ENCODE measurements at regions not wholly inside any gene's neighbourhood (a gene's known extent, or its start where the extent isn't known, plus 50 kb on each side); places are given as distances from the start of the nearest gene placed in this dataset.

DNA sequence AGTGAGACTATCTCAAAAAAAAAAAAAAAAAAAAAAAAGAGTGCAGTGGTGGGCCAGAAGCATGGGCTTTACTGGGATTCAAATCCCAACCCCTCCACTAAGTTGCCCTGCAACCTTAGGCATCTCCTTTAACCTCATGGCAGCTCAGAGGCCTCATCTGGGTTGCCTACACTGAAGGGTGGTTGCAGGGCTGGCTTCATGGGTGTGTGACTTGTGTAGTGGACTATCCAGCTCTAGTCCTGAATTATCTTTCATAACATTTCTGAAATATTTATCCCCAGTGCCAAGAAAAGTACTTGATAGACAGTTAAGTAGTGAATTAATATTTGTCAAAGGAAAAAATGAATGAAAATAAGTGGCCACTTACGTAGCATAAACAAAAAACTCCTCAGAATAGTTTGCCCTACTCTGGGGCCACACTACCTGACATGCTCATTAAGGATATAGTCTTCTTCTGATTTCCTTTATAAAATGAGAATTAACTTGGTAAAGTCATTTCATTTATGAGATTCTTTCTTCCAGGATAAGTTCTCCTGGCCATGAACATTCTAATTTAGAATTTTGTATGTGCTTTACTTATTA, 116.0 kb upstream of the SYT13 start:
- TF ChIP-seq, protein P1, sequence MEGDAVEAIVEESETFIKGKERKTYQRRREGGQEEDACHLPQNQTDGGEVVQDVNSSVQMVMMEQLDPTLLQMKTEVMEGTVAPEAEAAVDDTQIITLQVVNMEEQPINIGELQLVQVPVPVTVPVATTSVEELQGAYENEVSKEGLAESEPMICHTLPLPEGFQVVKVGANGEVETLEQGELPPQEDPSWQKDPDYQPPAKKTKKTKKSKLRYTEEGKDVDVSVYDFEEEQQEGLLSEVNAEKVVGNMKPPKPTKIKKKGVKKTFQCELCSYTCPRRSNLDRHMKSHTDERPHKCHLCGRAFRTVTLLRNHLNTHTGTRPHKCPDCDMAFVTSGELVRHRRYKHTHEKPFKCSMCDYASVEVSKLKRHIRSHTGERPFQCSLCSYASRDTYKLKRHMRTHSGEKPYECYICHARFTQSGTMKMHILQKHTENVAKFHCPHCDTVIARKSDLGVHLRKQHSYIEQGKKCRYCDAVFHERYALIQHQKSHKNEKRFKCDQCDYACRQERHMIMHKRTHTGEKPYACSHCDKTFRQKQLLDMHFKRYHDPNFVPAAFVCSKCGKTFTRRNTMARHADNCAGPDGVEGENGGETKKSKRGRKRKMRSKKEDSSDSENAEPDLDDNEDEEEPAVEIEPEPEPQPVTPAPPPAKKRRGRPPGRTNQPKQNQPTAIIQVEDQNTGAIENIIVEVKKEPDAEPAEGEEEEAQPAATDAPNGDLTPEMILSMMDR (IDR thresholded peaks at IDR 0.05; ENCODE audit: control insufficient read depth, extremely low read depth, insufficient read depth) = no peak
- no peak overlapping the region for H3K4me3 ChIP-seq (ENCODE audit: low read depth, low read length)

DNA sequence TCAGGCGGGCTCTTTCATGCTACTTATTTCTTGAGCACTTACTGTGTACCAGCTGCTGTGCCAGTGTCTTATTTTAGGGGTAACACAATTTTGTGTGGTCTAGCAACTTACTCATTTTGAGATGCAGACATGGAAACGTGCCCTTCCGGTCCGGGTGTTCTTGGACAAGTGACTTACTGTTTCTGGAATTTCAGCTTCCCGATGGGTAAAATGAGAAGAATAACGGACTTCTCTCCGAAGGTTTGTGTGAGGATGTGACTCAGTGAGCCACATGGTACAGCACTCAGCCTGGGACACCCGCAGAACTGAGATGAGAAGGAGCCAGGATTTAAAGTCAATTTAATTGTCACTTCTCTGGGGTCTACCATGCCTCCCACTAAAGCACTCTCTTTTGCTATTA, 114.5 kb upstream of the SYT13 start:
- DNase-seq (ENCODE audit: low read depth) = no peak
- TF ChIP-seq, protein P1 (IDR thresholded peaks at IDR 0.05; ENCODE audit: control insufficient read depth, extremely low read depth, insufficient read depth) = no peak

More for the DNA sequence above, 116.0 kb upstream of the SYT13 start:
- DNase-seq (ENCODE audit: low read depth) = no peak

DNA sequence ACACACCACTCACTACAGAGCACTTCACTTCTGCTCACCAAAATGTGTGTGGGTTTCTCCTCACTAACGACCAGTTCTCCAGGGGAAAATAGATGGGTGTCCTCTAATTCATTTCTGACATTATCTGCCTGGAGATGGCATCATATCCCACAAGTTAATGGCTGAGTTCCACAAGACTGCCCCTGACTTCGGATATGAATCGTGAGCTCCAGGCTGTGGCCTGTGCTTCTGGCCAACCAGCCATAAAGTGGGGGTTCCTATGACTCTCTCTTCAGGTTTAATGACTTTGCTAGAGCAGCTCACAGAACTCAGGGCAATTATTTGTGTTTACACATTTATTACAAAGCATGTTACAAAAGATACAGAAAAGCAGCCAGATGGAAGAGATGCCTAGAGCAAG, 113.0 kb upstream of the SYT13 start:
- H3K4me3 ChIP-seq (ENCODE audit: low read depth, low read length) = no peak overlapping the region
- DNase-seq (ENCODE audit: low read depth) = no peak
- TF ChIP-seq, protein P1 (IDR thresholded peaks at IDR 0.05; ENCODE audit: control insufficient read depth, extremely low read depth, insufficient read depth) = no peak

More for the DNA sequence above, 114.5 kb upstream of the SYT13 start:
- H3K4me3 ChIP-seq (ENCODE audit: low read depth, low read length) = no peak overlapping the region

DNA sequence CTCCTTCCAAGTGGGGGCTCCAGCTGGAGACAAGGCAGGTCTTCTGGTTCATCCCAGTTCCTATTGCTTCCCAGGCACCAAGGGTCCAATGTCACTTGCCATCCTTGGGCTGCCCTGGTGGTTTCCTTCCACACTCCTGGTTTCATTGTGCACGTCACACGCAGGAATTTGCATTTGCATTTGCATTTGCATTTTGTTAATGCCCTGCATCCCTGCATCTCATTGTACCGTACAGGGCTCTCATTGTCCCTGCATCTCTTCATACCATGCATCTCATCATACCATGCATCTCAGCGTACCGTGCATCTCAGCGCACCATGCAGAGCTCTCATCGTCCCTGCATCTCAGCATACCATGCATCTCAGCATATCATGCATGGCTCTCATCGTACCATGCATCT, 112.2 kb upstream of the SYT13 start:
- DNase-seq (ENCODE audit: low read depth) = no peak
- TF ChIP-seq, protein P1 (IDR thresholded peaks at IDR 0.05; ENCODE audit: control insufficient read depth, extremely low read depth, insufficient read depth) = no peak

DNA sequence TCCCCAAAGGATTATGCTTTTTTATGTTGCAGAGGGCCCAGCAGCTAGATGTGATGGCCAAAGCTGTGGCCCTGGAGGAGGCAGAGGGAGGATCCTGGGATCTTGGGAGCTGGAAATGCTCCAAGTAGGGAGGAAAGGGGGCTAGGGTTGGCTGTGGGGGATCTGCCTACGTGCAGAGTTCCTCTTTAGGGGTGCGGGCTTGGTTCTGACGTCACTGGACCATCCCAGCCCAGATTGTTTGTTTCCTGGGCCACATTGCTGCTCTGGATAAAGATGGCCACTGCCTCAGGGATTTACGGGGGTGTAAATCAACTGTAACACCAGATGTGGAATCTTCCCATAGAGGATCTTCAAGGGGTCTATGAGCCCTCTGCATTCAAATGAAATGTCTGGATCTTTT, 110.3 kb upstream of the SYT13 start:
- no peak overlapping the region for H3K4me3 ChIP-seq (ENCODE audit: low read depth, low read length)
- TF ChIP-seq, protein P1 (IDR thresholded peaks at IDR 0.05; ENCODE audit: control insufficient read depth, extremely low read depth, insufficient read depth) = no peak
- no peak for DNase-seq (ENCODE audit: low read depth)

More for the DNA sequence above, 112.2 kb upstream of the SYT13 start:
- H3K4me3 ChIP-seq (ENCODE audit: low read depth, low read length) = no peak overlapping the region

DNA sequence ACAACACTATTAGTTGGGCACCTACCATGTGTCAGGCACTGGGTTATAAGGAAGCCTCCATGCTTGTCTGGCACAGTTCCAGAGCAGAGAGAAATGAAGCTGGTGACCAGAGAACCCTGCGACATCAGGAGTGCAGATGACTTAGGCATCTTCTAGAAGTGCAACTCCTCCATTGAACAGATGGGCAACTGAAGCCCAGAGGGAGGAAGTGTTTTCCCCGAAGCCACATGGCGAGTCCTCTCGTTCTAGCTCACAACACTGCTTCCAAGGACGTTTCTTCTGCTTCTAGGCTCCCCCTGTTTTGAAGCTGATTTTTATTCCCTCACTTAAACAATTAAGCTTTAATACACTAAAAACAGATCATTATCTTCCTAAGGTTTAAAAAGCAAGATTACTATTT, 109.8 kb upstream of the SYT13 start:
- H3K4me3 ChIP-seq (ENCODE audit: low read depth, low read length) = no peak overlapping the region
- DNase-seq (ENCODE audit: low read depth) = no peak
- TF ChIP-seq, protein P1 (IDR thresholded peaks at IDR 0.05; ENCODE audit: control insufficient read depth, extremely low read depth, insufficient read depth) = no peak

DNA sequence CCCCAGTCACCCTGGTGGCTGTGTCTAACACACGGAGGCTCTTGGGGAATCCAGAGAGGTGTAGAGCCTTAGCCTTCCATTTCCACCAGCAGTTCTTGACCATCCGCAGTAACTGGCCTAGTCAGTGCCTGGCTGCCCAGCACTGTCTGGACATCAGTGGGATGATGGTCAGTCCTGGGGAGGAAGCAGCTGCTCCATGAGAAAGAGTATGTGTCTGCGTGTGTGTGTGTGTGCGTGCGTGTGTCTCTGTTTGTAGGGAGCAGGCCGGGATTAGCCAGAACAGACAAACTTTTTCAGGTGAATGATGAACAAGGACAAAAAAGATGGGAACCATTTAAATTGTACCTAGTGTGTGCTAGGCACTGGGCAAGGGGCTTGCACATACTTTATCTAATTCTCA, 109.3 kb upstream of the SYT13 start:
- TF ChIP-seq, protein P1 (IDR thresholded peaks at IDR 0.05; ENCODE audit: control insufficient read depth, extremely low read depth, insufficient read depth) = no peak
- H3K4me3 ChIP-seq (ENCODE audit: low read depth, low read length) = no peak overlapping the region
- no peak for DNase-seq (ENCODE audit: low read depth)

Measured in LNCaP clone FGC (cell line).